Trophoblast cell (in vitro differentiated cells and primary cell): ENCODE measurements at regions not wholly inside any gene's neighbourhood (a gene's known extent, or its start where the extent isn't known, plus 50 kb on each side); places are given as distances from the start of the nearest gene placed in this dataset.

Experiments
- DNase-seq, 2 donors: peaks; one replicate each; pipeline ENCODE4 v3.0.0-alpha.2; 2016
- H2AFZ ChIP-seq: 2 replicates; pipeline ENCODE4 v1.6.1; 2013; ENCODE audit warnings: low read length, moderate library complexity, mild to moderate bottlenecking; ENCODE audit not compliant: insufficient read depth, poor library complexity
- H2AK5ac ChIP-seq: 2 replicates; pipeline ENCODE4 v1.6.1; 2013; ENCODE audit warnings: mild to moderate bottlenecking, low read length
- H2BK120ac ChIP-seq: 2 replicates; pipeline ENCODE4 v1.6.1; 2013; ENCODE audit warnings: low read length, mild to moderate bottlenecking, moderate library complexity; ENCODE audit not compliant: insufficient read depth, poor library complexity
- H2BK12ac ChIP-seq: 2 replicates; pipeline ENCODE4 v1.6.1; 2013; ENCODE audit warnings: mild to moderate bottlenecking, low read length, moderate library complexity
- H2BK5ac ChIP-seq: 2 replicates; pipeline ENCODE4 v1.6.1; 2013; ENCODE audit warnings: low read length, low read depth, moderate library complexity, mild to moderate bottlenecking; ENCODE audit not compliant: poor library complexity
- H3K14ac ChIP-seq: 2 replicates; pipeline ENCODE4 v1.6.1; 2013; ENCODE audit warnings: mild to moderate bottlenecking, low read length
- H3K18ac ChIP-seq: 2 replicates; pipeline ENCODE4 v1.6.1; 2013; ENCODE audit warnings: mild to moderate bottlenecking, low read length
- H3K23ac ChIP-seq: 2 replicates; pipeline ENCODE4 v1.6.1; 2013; ENCODE audit warnings: low read length
- H3K27ac ChIP-seq: 2 replicates; pipeline ENCODE4 v1.5.1; 2013; ENCODE audit warnings: low read depth, mild to moderate bottlenecking, inconsistent platforms, low read length, moderate library complexity
- H3K27me3 ChIP-seq: 2 replicates; pipeline ENCODE4 v1.6.1; 2013; ENCODE audit warnings: inconsistent platforms, mild to moderate bottlenecking, low read length, moderate library complexity; ENCODE audit not compliant: insufficient read depth
- H3K36me3 ChIP-seq, 2 experiments: 1 replicate in 1 of 2; 2 replicates in 1 of 2; pipeline ENCODE4 v1.6.1; 2013; ENCODE audit warnings: low read length in 2 of 2, mild to moderate bottlenecking in 2 of 2, moderate library complexity in 1 of 2; ENCODE audit not compliant: insufficient read depth in 2 of 2, control insufficient read depth in 1 of 2
- H3K4ac ChIP-seq: 2 replicates; pipeline ENCODE4 v1.6.1; 2013; ENCODE audit warnings: low read depth, mild to moderate bottlenecking, low read length, moderate library complexity
- H3K4me1 ChIP-seq, 2 experiments: 1 replicate in 1 of 2; 2 replicates in 1 of 2; pipeline ENCODE4 v1.6.1; 2013; ENCODE audit warnings: low read length in 2 of 2, mild to moderate bottlenecking in 2 of 2, moderate library complexity in 1 of 2; ENCODE audit not compliant: insufficient read depth in 2 of 2, control insufficient read depth in 1 of 2
- H3K4me2 ChIP-seq: 2 replicates; pipeline ENCODE4 v1.6.1; 2013; ENCODE audit warnings: inconsistent platforms, mild to moderate bottlenecking, low read length, moderate library complexity
- H3K4me3 ChIP-seq: 2 replicates; pipeline ENCODE4 v1.5.1; 2013; ENCODE audit warnings: mild to moderate bottlenecking, low read depth, low read length, inconsistent platforms
- H3K79me1 ChIP-seq: one replicate; pipeline ENCODE4 v1.6.1; 2013; ENCODE audit warnings: low read length
- H3K79me2 ChIP-seq: 2 replicates; pipeline ENCODE4 v1.6.1; 2013; ENCODE audit warnings: low read length, mild to moderate bottlenecking; ENCODE audit not compliant: control insufficient read depth, insufficient read depth, poor library complexity
- H3K9ac ChIP-seq: 2 replicates; pipeline ENCODE4 v1.6.1; 2013; ENCODE audit warnings: mild to moderate bottlenecking, low read length
- H3K9me3 ChIP-seq: 2 replicates; pipeline ENCODE4 v1.6.1; 2013; ENCODE audit warnings: low read depth, mild to moderate bottlenecking, control low read depth, inconsistent platforms, low read length; ENCODE audit not compliant: insufficient read depth
- H4K12ac ChIP-seq: 2 replicates; pipeline ENCODE4 v1.6.1; 2013; ENCODE audit warnings: low read depth, mild to moderate bottlenecking, low read length, moderate library complexity
- H4K8ac ChIP-seq: 2 replicates; pipeline ENCODE4 v1.6.1; 2013; ENCODE audit warnings: low read depth, mild to moderate bottlenecking, low read length, moderate library complexity
- H4K91ac ChIP-seq: one replicate; pipeline ENCODE4 v1.6.1; 2013; ENCODE audit warnings: low read depth, mild to moderate bottlenecking, low read length, moderate library complexity
- WGBS: extraction: QIAGEN DNeasy Blood & Tissue Kit; methylation state at CpG from one replicate; pipeline ENCODE4 v1.1.7; 2013; ENCODE audit warnings: missing lambda C conversion rate; ENCODE audit not compliant: insufficient read length, insufficient coverage; ENCODE audit errors: extremely low coverage; 5-methylcytosine and 5-hydroxymethylcytosine counted together

GRCh38 chr7:13551503-13551902 lies 438.0 kb downstream of the ETV1 start:
- Histone ChIP-seq H2AFZ (no peak overlapping the region), H4K8ac (no peak overlapping the region), H3K4ac (no peak overlapping the region), H4K12ac (no peak overlapping the region), H3K9ac (no peak overlapping the region), H2AK5ac (no peak overlapping the region), H2BK120ac (no peak overlapping the region), H3K14ac (no peak overlapping the region), H3K36me3 (no peaks in the 10 kb centered on the region), H3K27me3 (no peaks in the 10 kb centered on the region), H3K79me1 (no peaks in the 10 kb centered on the region), H2BK12ac (no peak overlapping the region), H3K23ac (no peak overlapping the region), H3K4me2 (no peak overlapping the region), H3K79me2 (no peaks in the 10 kb centered on the region), H3K4me3 (no peak overlapping the region), H3K27ac (no peak overlapping the region), H3K18ac (no peak overlapping the region), H2BK5ac (no peak overlapping the region), H4K91ac (no peak overlapping the region), H3K4me1 (no peaks in the 10 kb centered on the region), H3K9me3 (no peaks in the 10 kb centered on the region)
- WGBS = no CpG with 5 or more reads among the region's 3 CpGs
- DNase-seq = no peak

- Histone ChIP-seq H3K4me1 (no peaks in the 10 kb centered on the region), H2BK5ac (no peak overlapping the region), H3K4ac (no peak overlapping the region), H3K36me3 (no peaks in the 10 kb centered on the region), H3K79me1 (no peaks in the 10 kb centered on the region), H2AK5ac (no peak overlapping the region), H2AFZ (no peak overlapping the region), H2BK12ac (no peak overlapping the region), H2BK120ac (no peak overlapping the region), H4K91ac (no peak overlapping the region), H3K14ac (no peak overlapping the region), H3K4me2 (no peak overlapping the region), H3K18ac (no peak overlapping the region), H4K12ac (no peak overlapping the region), H3K27me3 (no peaks in the 10 kb centered on the region), H3K79me2 (no peaks in the 10 kb centered on the region), H3K9ac (no peak overlapping the region), H3K4me3 (no peak overlapping the region), H4K8ac (no peak overlapping the region), H3K27ac (no peak overlapping the region), H3K9me3 (no peaks in the 10 kb centered on the region), H3K23ac (no peak overlapping the region)
- no peak for DNase-seq
These were observed 429.0 kb downstream of the ETV1 start for GRCh38 chr7:13560441-13560840.

- no peaks in the 10 kb centered on the region for H3K79me1 ChIP-seq
- H3K79me2 ChIP-seq = no peaks in the 10 kb centered on the region
- H3K4ac ChIP-seq = no peak overlapping the region
- no peak overlapping the region for H2BK120ac ChIP-seq
- no peak overlapping the region for H2AK5ac ChIP-seq
- no peak overlapping the region for H4K12ac ChIP-seq
- no peak overlapping the region for H4K8ac ChIP-seq
- no peak overlapping the region for H2AFZ ChIP-seq
- H3K36me3 ChIP-seq = no peaks in the 10 kb centered on the region
- no peak overlapping the region for H4K91ac ChIP-seq
- no peaks in the 10 kb centered on the region for H3K27me3 ChIP-seq
- H3K4me1 ChIP-seq = no peaks in the 10 kb centered on the region
- no peak overlapping the region for H3K23ac ChIP-seq
- H2BK12ac ChIP-seq = no peak overlapping the region
- no CpG with 5 or more reads among the region's 3 CpGs for WGBS
- DNase-seq = no peak
- H3K27ac ChIP-seq = no peak overlapping the region
- no peak overlapping the region for H3K18ac ChIP-seq
- no peaks in the 10 kb centered on the region for H3K9me3 ChIP-seq
- no peak overlapping the region for H3K4me2 ChIP-seq
- H2BK5ac ChIP-seq = no peak overlapping the region
- no peak overlapping the region for H3K14ac ChIP-seq
- no peak overlapping the region for H3K9ac ChIP-seq
- H3K4me3 ChIP-seq = no peak overlapping the region
These were observed 426.2 kb downstream of the ETV1 start for GRCh38 chr7:13563257-13563656.

DNA sequence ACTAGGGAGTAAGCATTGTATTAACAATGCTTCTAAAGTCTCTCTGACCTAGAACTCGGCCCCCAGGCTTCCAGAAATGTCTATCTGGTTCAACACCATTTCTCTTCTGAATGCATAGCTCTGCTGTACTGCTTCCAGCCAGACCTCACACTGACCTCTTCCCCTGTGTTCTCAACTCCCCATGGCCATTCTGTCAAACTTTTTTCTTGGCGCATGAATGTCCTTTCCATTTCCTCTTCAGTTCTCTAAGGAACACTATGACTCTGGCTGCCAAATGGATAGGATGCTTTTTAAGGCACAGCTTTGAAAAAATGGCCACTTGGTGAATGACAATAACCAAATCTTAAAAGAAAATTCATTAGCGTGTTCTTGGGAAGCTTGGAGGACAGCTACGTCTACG lies 425.8 kb downstream of the ETV1 start:
- Histone ChIP-seq H2BK5ac (no peak overlapping the region), H4K91ac (no peak overlapping the region), H3K4me2 (no peak overlapping the region), H3K4me1 (no peaks in the 10 kb centered on the region), H2AFZ (no peak overlapping the region), H3K18ac (no peak overlapping the region), H3K36me3 (no peaks in the 10 kb centered on the region), H3K27ac (no peak overlapping the region), H3K79me1 (no peaks in the 10 kb centered on the region), H3K23ac (no peak overlapping the region), H4K8ac (no peak overlapping the region), H3K9me3 (no peaks in the 10 kb centered on the region), H3K27me3 (no peaks in the 10 kb centered on the region), H2BK120ac (no peak overlapping the region), H3K14ac (no peak overlapping the region), H2AK5ac (no peak overlapping the region), H3K9ac (no peak overlapping the region), H2BK12ac (no peak overlapping the region), H3K4me3 (no peak overlapping the region), H4K12ac (no peak overlapping the region), H3K4ac (no peak overlapping the region), H3K79me2 (no peaks in the 10 kb centered on the region)
- no peak for DNase-seq
- no CpG with 5 or more reads among the region's 5 CpGs for WGBS
